T-helper 1 cell (primary cell): ENCODE measurements at regions not wholly inside any gene's neighbourhood (a gene's known extent, or its start where the extent isn't known, plus 50 kb on each side); places are given as distances from the start of the nearest gene placed in this dataset.

Source experiments
- DNase-seq, 5 donors: peaks; one replicate each; pipeline ENCODE4 v3.0.0-alpha.2; 2012 to 2020

DNA sequence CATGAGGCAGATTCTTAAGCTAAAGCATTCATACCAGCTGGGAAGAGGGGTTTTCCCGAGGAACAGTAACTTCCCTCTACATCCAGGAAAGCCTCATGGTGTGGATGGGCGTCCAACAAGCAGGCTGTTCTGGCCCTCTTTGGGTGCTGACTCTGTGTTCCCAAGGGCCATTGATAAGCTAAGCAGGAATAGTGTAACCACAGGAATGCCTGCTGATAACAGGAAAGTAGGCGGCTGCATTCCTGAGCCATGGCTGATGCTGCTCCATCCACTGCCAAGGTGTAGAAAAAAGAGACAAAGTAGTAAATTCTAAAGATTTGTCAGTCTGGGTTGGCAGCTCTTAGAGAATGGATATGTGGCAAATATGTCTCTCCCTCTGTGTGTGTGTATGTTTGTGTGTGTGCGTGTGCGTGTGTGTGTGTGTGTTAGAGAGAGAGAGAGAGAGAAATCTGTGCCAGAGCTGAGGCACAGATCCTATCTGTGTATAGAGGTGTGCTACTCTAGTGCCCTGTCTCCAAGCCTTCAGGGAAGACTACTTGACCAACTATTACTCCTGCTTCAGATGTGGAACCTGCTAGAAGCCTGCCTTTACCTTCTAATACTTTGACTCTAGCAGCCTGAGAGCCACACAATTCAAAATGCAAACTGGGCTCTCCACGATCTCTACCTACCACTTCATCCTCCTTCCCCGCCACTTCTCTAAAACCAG is 353.1 kb upstream of the NR3C2 start:
- DNase-seq, result no peak

- no peak for DNase-seq
These were observed 351.0 kb upstream of the NR3C2 start for GRCh38 chr4:148793221-148793620.

DNA sequence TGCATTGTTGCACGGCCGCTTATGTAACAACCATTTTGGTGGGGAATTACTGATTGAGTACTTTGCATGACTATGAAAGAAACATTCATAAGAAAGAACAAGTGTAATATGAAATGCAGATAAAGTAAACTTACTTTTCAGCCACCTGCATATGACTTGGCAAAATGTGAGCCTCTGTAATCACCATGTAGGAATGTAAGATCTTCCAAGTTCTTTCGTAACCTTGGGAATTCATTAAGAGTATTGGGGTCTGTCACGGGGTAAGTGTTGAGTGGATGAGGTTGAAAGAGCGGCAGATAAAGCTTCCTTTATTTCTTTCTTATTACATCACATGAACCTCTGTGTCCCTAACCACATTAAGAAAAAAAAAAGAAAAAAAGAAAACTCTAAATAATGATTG is 348.5 kb upstream of the NR3C2 start:
- no peak for DNase-seq

- no peak for DNase-seq
These were observed 348.0 kb upstream of the NR3C2 start for GRCh38 chr4:148790246-148790645.

GRCh38 chr4:148787831-148788477 is 345.7 kb upstream of the NR3C2 start:
- no peak for DNase-seq

DNA sequence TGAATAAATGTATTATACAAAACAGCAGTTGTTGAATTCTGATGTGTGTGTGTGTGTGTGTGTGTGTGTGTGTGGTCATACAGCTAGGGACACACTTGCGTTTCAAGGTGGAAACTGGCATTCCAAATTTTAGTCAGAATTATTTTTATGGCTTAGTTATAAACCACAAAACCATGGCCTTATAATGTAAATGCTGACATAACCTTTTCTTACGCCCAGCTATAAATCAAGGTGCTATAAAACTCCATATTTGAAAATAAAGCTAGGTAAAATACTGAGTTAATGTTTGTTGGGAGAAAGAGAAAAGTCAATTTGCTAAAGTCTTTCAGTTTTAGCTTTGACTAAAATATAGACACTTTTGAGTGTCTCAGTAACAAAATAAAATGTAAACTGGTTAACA is 345.1 kb upstream of the NR3C2 start:
- DNase-seq, result no peak

DNA sequence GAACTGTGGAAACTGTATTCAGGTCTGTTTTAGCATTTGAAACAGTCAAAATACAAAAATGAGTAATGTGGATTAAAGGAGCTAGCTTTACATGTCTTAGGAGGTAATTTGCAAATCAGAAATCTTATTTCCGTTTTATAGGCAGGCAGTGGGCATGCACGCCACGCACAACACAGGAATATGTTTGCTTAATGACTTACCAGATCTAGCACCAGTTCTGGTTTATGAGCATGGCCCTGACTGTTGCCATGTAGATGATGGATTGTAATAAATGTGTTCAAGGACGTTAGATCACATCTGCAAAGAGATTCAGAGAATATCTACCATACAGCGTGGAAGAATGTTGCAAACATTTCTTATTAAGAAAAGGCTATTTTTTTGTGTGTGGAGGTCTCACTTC is 344.5 kb upstream of the NR3C2 start:
- no peak for DNase-seq

GRCh38 chr4:148782284-148782683 is 340.1 kb upstream of the NR3C2 start:
- no peak for DNase-seq

- DNase-seq, result no peak
These were observed 338.3 kb upstream of the NR3C2 start for GRCh38 chr4:148780426-148781005.

- no peak for DNase-seq
These were observed 337.6 kb upstream of the NR3C2 start for GRCh38 chr4:148779771-148780170.

DNA sequence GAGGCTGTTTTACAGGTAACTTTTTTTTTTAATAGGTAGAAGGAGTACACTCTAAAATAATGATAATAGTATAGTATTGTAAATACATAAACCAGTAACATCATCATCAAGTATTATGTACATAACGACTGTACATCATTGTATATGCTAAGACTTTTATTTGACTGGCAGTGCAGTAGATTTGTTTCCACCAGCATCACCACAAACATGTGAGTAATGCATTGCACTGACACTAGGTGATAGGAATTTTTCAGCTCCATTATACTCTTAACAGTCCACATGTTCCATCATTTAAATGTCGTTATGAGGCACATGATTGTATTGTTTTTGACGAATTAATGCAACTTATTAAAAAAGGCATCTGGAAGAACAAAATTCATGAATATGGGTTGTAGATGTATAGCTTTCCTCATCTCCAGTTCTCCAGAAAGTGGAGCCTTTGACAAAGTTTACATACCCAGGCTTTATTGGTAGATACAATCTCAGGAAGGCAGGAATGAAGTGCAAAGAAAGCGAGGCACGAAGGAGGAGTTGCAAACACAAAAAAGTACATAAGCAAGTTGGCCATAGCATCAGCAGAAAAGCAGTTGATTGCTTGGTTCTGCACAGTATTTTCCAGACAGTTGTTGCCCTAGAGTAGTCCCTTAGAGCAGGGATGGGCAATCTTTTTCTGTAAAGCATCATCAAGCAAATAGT is 336.9 kb upstream of the NR3C2 start:
- DNase-seq, result no peak

DNA sequence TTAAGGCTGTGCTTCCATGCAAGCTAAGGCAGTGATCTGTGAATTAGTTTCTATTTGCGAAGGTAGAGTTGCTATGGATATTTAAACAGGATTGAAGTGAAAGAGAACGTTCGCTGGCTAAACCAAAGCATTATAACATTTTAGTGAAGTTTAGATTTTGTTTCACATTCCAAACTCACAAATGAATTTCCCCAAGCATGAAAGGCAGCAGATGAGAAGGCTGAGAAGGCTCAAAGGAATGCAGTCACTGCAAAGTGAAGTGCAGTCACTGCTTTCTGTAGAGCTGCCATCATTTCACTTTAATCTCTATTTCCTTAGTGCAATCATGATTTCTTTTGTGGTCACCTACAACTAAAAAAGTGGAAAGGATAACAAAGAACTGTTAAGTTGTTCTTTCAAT is 334.7 kb upstream of the NR3C2 start:
- no peak for DNase-seq

GRCh38 chr4:148774134-148774533 is 331.9 kb upstream of the NR3C2 start:
- no peak for DNase-seq

DNA sequence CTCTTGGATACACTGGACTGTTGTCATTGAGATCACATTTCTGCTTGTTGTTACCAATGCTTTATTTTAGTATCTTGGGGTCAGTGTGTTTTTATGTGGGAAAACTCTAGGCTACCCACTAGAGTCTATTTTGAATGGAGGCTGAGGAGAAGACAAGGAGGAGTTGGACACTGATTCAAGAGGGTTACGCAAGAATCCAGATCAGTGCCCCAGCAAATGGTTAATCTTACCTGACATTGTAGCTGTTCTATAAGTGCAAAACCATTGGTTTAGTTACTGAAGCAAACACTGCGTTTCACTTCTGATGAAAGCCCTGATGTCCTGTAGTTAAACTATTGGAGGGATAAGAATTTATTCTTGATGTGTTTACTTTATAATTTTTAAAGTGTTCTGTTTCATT is 331.1 kb upstream of the NR3C2 start:
- DNase-seq, result no peak

- DNase-seq, result no peak
These were observed 328.6 kb upstream of the NR3C2 start for GRCh38 chr4:148770848-148771247.

DNA sequence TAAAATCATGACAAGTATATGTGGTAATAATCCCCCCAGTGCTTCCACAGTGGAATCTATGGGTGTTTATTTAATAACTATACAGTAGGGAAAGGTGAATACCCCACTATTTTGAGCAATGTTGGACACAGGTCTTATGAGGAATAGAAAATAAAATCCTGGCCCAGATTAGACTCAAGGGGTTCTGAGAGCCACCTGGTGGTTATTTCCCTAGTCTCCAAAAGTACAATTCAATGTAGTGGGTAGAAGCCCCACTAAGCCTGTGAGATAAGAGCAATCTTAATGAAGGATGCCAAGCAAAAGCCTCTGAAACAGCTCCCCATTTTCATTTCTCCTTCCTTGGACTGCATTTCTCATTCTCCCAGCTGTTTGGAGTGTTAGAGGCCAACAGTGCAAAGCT is 328.2 kb upstream of the NR3C2 start:
- no peak for DNase-seq

- no peak for DNase-seq
These were observed 322.5 kb upstream of the NR3C2 start for GRCh38 chr4:148764720-148765119.

DNA sequence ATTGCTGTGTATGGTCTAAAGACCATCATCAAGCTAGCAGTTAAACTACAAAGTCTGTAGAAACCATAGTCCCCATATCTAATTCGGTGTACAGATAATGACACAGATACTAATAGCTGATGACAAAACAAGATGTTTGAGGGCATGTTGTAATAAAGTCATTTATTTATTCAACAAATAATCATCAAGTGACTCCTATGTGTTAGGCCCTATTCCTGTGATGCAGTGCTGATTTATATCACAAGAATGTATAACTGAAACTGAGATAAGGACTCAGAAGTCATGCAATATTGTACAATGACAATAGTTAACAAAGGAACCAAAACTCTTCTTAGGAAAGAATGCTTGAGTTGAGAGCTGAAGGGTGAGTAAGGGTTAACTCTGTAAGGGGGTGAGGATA is 315.0 kb upstream of the NR3C2 start:
- DNase-seq, result no peak

DNA sequence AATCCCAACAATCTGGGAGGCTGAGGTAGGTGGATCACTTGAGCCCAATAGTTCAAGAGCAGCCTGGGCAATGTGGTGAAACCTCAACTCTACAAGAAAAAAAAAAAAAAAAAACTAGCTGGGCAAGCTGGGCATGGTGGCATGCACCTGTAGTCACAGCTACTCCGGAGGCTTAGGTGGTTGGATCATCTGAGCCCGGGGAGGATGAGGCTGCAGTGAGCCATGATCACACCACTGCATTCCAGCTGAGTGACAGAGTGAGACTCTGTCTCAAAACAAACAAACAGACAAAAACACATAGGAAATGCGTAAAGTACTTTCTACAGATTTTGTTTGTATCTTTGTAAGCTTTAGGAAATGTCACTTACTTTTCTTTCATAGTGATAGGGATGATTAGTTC is 307.2 kb upstream of the NR3C2 start:
- DNase-seq, result no peak

GRCh38 chr4:148747721-148748268 is 305.6 kb upstream of the NR3C2 start:
- no peak for DNase-seq

GRCh38 chr4:148740701-148741100 is 298.5 kb upstream of the NR3C2 start:
- DNase-seq, result no peak

DNA sequence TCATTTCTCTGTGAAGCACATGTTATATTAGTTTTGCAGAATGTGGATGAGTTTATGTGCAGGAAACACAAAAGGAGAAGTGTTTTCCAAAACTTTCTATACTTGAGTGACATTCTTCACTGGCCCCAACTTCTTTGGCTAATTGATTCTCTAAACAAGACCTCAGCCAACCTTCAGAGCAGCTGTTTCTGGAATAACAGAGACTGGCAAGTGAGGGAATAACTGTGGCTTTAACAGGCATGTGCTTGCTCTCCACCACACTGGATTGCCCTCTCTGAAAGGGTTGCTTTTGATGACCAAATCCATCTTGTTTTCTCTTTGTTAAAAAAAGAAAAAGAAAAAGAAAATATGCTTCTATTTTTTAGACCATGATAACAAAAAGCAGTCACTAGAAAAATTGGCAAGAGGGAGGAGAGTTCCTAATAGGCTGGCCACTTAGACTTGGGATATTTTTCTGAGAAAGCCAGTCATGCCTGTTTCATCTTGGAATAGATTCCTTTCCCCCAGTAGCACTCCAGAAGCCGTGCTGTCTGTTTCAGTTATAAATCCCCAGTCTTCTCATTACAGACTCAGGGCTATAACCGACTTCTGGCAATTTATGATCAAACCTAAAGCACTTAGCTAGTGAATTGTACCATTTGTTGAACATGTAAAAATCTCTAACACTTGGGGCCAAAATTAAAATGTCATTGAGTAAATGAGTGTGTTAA is 295.0 kb upstream of the NR3C2 start:
- no peak for DNase-seq
